H9 (cell line): ENCODE measurements at regions not wholly inside any gene's neighbourhood (a gene's known extent, or its start where the extent isn't known, plus 50 kb on each side); places are given as distances from the start of the nearest gene placed in this dataset.
A peak's percentile ranks its signal among the peaks of the same experiment; 100 is the strongest.

Experiments used
- DNase-seq: peaks from one replicate; pipeline ENCODE4 v3.0.0-alpha.2; 2017
- H2AFZ ChIP-seq: one replicate; pipeline ENCODE4 v1.6.1; 2013; ENCODE audit warnings: mild to moderate bottlenecking, low read length, control low read depth, moderate library complexity
- H2AK5ac ChIP-seq: 2 replicates; pipeline ENCODE4 v1.6.1; 2013; ENCODE audit warnings: low read length, control low read depth, mixed read lengths; ENCODE audit not compliant: insufficient read length
- H2BK120ac ChIP-seq: one replicate; pipeline ENCODE4 v1.6.1; 2013; ENCODE audit warnings: low read depth, mild to moderate bottlenecking, low read length, control low read depth, inconsistent platforms; ENCODE audit not compliant: poor library complexity, severe bottlenecking
- H2BK12ac ChIP-seq: 2 replicates; pipeline ENCODE4 v1.6.1; 2013; ENCODE audit warnings: low read length, control low read depth, mixed read lengths, low read depth; ENCODE audit not compliant: insufficient read length
- H2BK15ac ChIP-seq: 2 replicates; pipeline ENCODE4 v1.6.1; 2013; ENCODE audit warnings: low read depth, low read length, control low read depth
- H2BK20ac ChIP-seq: one replicate; pipeline ENCODE4 v1.6.1; 2013; ENCODE audit warnings: low read depth, mild to moderate bottlenecking, low read length, control low read depth, inconsistent platforms; ENCODE audit not compliant: poor library complexity, severe bottlenecking
- H2BK5ac ChIP-seq: 2 replicates; pipeline ENCODE4 v1.6.1; 2013; ENCODE audit warnings: low read length, control low read depth, mixed read lengths; ENCODE audit not compliant: insufficient read length
- H3K14ac ChIP-seq: 2 replicates; pipeline ENCODE4 v1.6.1; 2013; ENCODE audit warnings: low read length, control low read depth; ENCODE audit not compliant: insufficient read depth
- H3K18ac ChIP-seq: 2 replicates; pipeline ENCODE4 v1.6.1; 2013; ENCODE audit warnings: low read depth, mild to moderate bottlenecking, mixed read lengths, low read length, control low read depth; ENCODE audit not compliant: insufficient read length
- H3K23ac ChIP-seq: 2 replicates; pipeline ENCODE4 v1.6.1; 2013; ENCODE audit warnings: low read length, control low read depth, mixed read lengths, low read depth; ENCODE audit not compliant: insufficient read length
- H3K23me2 ChIP-seq: 2 replicates; pipeline ENCODE4 v1.6.1; 2013; ENCODE audit warnings: low read depth, mild to moderate bottlenecking, mixed read lengths, low read length, control low read depth; ENCODE audit not compliant: insufficient read length, poor library complexity, severe bottlenecking
- H3K27ac ChIP-seq: 2 replicates; pipeline ENCODE4 v1.5.1; 2013; ENCODE audit warnings: low read length, control low read depth, mixed read lengths, low read depth; ENCODE audit not compliant: insufficient read length
- H3K27me3 ChIP-seq: 2 replicates; pipeline ENCODE4 v1.6.1; 2013; ENCODE audit warnings: low read length, control low read depth, inconsistent platforms; ENCODE audit not compliant: insufficient read depth
- H3K4ac ChIP-seq: 2 replicates; pipeline ENCODE4 v1.6.1; 2013; ENCODE audit warnings: low read depth, mild to moderate bottlenecking, control low read depth, inconsistent platforms, low read length, moderate library complexity
- H3K4me1 ChIP-seq: 2 replicates; pipeline ENCODE4 v1.6.1; 2013; ENCODE audit warnings: low read length, control low read depth, inconsistent platforms; ENCODE audit not compliant: insufficient read depth
- H3K4me2 ChIP-seq: 2 replicates; pipeline ENCODE4 v1.6.1; 2013; ENCODE audit warnings: low read length, control low read depth, mixed read lengths; ENCODE audit not compliant: insufficient read length, insufficient read depth
- H3K56ac ChIP-seq: 2 replicates; pipeline ENCODE4 v1.6.1; 2013; ENCODE audit warnings: low read depth, mild to moderate bottlenecking, mixed read lengths, low read length, control low read depth; ENCODE audit not compliant: insufficient read length
- H3K79me1 ChIP-seq: 2 replicates; pipeline ENCODE4 v1.6.1; 2013; ENCODE audit warnings: low read depth, mild to moderate bottlenecking, moderate library complexity, low read length, control low read depth, inconsistent platforms; ENCODE audit not compliant: insufficient read depth, poor library complexity, severe bottlenecking
- H3K79me2 ChIP-seq: 2 replicates; pipeline ENCODE4 v1.6.1; 2013; ENCODE audit warnings: low read length, control low read depth, inconsistent platforms; ENCODE audit not compliant: insufficient read depth
- H3K9ac ChIP-seq: 2 replicates; pipeline ENCODE4 v1.6.1; 2013; ENCODE audit warnings: low read length, control low read depth, mixed read lengths; ENCODE audit not compliant: insufficient read length; ENCODE audit errors: extremely low read depth
- H3K9me3 ChIP-seq: one replicate; pipeline ENCODE4 v1.6.1; 2013; ENCODE audit warnings: low read depth, low read length, inconsistent platforms; ENCODE audit not compliant: control insufficient read depth
- H3T11ph ChIP-seq: one replicate; pipeline ENCODE4 v1.6.1; 2013; ENCODE audit warnings: mild to moderate bottlenecking, low read length, control low read depth, inconsistent platforms
- H4K20me1 ChIP-seq: one replicate; pipeline ENCODE4 v1.6.1; 2013; ENCODE audit not compliant: control insufficient read depth, insufficient read length, insufficient read depth
- H4K5ac ChIP-seq: 2 replicates; pipeline ENCODE4 v1.6.1; 2013; ENCODE audit warnings: low read depth, mild to moderate bottlenecking, mixed read lengths, low read length, control low read depth; ENCODE audit not compliant: insufficient read length
- H4K8ac ChIP-seq: replicated peaks from 2 replicates; pipeline ENCODE4 v1.6.1; 2013; ENCODE audit warnings: low read length, control low read depth, mixed read lengths, low read depth; ENCODE audit not compliant: insufficient read length
- H4K91ac ChIP-seq: 2 replicates; pipeline ENCODE4 v1.6.1; 2013; ENCODE audit warnings: low read depth, mild to moderate bottlenecking, moderate library complexity, mixed read lengths, low read length, control low read depth; ENCODE audit not compliant: insufficient read length
- H3K27ac Mint-ChIP-seq, 3 experiments: 2 replicates in 2 of 3; 3 replicates in 1 of 3; pipeline ENCODE4 v1.8.0; 2020 to 2021; ENCODE audit warnings: mixed read lengths in 3 of 3, mild to moderate bottlenecking in 1 of 3, moderate library complexity in 1 of 3
- H3K27me3 Mint-ChIP-seq: 2 replicates; pipeline ENCODE4 v1.8.0; 2021; ENCODE audit warnings: low read depth, mild to moderate bottlenecking, moderate library complexity, mixed read lengths
- H3K36me3 Mint-ChIP-seq, 3 experiments: 2 replicates in 2 of 3; 3 replicates in 1 of 3; pipeline ENCODE4 v1.8.0; 2020 to 2021; ENCODE audit warnings: low read depth in 3 of 3, mixed read lengths in 3 of 3; ENCODE audit not compliant: insufficient read depth in 1 of 3
- H3K4me1 Mint-ChIP-seq, 2 experiments: 2 replicates each; pipeline ENCODE4 v1.8.0; 2020; ENCODE audit warnings: mixed read lengths in 2 of 2
- H3K4me3 Mint-ChIP-seq, 2 experiments: 2 replicates in 1 of 2; 3 replicates in 1 of 2; pipeline ENCODE4 v1.8.0; 2020 to 2021; ENCODE audit warnings: mild to moderate bottlenecking in 2 of 2, mixed read lengths in 2 of 2, moderate library complexity in 1 of 2
- H3K9me3 Mint-ChIP-seq, 2 experiments: 2 replicates in 1 of 2; 3 replicates in 1 of 2; pipeline ENCODE4 v1.8.0; 2020; ENCODE audit warnings: mild to moderate bottlenecking in 2 of 2, mixed read lengths in 2 of 2, moderate library complexity in 1 of 2
- CTCF ChIP-seq: fragments of 200-600 bp; sonication (generic); conservative IDR thresholded peaks from 3 replicates; pipeline ENCODE4 v1.8.0; 2021; ENCODE audit warnings: antibody characterized with exemption, mild to moderate bottlenecking
- WGBS: extraction: QIAGEN DNeasy Blood & Tissue Kit; methylation state at CpG from one replicate; pipeline ENCODE4 v1.1.7; 2013; ENCODE audit warnings: missing lambda C conversion rate, low lambda C conversion rate, mixed read lengths; ENCODE audit not compliant: insufficient read length; ENCODE audit errors: extremely low coverage; 5-methylcytosine and 5-hydroxymethylcytosine counted together

GRCh38 chr22:48102581-48102980 lies 1340.1 kb downstream of the TBC1D22A start:
- peak; percentile 3 for DNase-seq
- no peak overlapping the region for H2BK120ac ChIP-seq
- Mint-ChIP-seq H3K4me1 (peaks cover 3 to 6% of the 10 kb centered on the region in 2 experiments; a peak in 3 of 4 replicates), H3K4me3 (no peak overlapping the region), H3K27me3 (peaks cover 11% of the 10 kb centered on the region; the same call in 1 of the 2 replicates), H3K27ac (peak overlapping the region in 1 of 3 experiments; percentile 94; a peak in 1 of 7 replicates), H3K36me3 (peaks cover 0 to 2% (median 0%) of the 10 kb centered on the region in 3 experiments; a peak in 1 of 7 replicates), H3K9me3 (peaks cover 2 to 4% of the 10 kb centered on the region in 2 experiments; a peak in 3 of 5 replicates)
- H3K27me3 ChIP-seq: no peaks in the 10 kb centered on the region
- no peaks in the 10 kb centered on the region for H3K4me1 ChIP-seq
- H3K23me2 ChIP-seq: no peaks in the 10 kb centered on the region
- H2AK5ac ChIP-seq: no peak overlapping the region
- H2AFZ ChIP-seq: no peak overlapping the region
- H3K79me2 ChIP-seq: no peaks in the 10 kb centered on the region
- no peak overlapping the region for H3K56ac ChIP-seq
- no peak overlapping the region for H3K4me2 ChIP-seq
- no peak overlapping the region for H2BK15ac ChIP-seq
- TF ChIP-seq CTCF: no peak
- H3K23ac ChIP-seq: no peak overlapping the region
- no peaks in the 10 kb centered on the region for H4K20me1 ChIP-seq
- H4K91ac ChIP-seq: no peak overlapping the region
- no CpG with 5 or more reads among the region's 5 CpGs for WGBS
- no peak overlapping the region for H3T11ph ChIP-seq
- no peak overlapping the region for H3K4ac ChIP-seq
- H3K9me3 ChIP-seq: no peaks in the 10 kb centered on the region
- H3K9ac ChIP-seq: no peak overlapping the region
- H3K18ac ChIP-seq: no peak overlapping the region
- no peak overlapping the region for H2BK5ac ChIP-seq
- H3K27ac ChIP-seq: no peak overlapping the region
- H3K14ac ChIP-seq: no peak overlapping the region
- H2BK20ac ChIP-seq: no peak overlapping the region
- H3K79me1 ChIP-seq: no peaks in the 10 kb centered on the region
- no peak overlapping the region for H2BK12ac ChIP-seq
- H4K8ac ChIP-seq: no peak overlapping the region
- no peak overlapping the region for H4K5ac ChIP-seq
